ENCODE measurements at regions not wholly inside any gene's neighbourhood (a gene's known extent, or its start where the extent isn't known, plus 50 kb on each side); places are given as distances from the start of the nearest gene placed in this dataset.

- DNase-seq (ENCODE audit: low read depth in 2 of 2): no peak
- TF ChIP-seq CTCF (IDR thresholded peaks at IDR 0.05; ENCODE audit: low read depth, low read length): no peak
Observed at GRCh38 chr18:39607034-39607433, 2041.4 kb upstream of the CELF4 start.

GRCh38 chr18:39604836-39605235 lies 2039.2 kb upstream of the CELF4 start:
- no peak overlapping the region for H3K4me3 ChIP-seq (replicated peaks in 1 of 2; ENCODE audit: low read depth in 2 of 2, low read length in 2 of 2)
- peak; percentile 55 to 59 for DNase-seq (ENCODE audit: low read depth in 2 of 2)
- no peak for TF ChIP-seq CTCF (IDR thresholded peaks at IDR 0.05; ENCODE audit: low read depth, low read length)

More at GRCh38 chr18:39607034-39607433, 2041.4 kb upstream of the CELF4 start:
- H3K4me3 ChIP-seq (replicated peaks in 1 of 2; ENCODE audit: low read depth in 2 of 2, low read length in 2 of 2): no peak overlapping the region

- DNase-seq (ENCODE audit: low read depth in 2 of 2): no peak
- no peak overlapping the region for H3K4me3 ChIP-seq (replicated peaks in 1 of 2; ENCODE audit: low read depth in 2 of 2, low read length in 2 of 2)
Observed at GRCh38 chr18:39602131-39602530, 2036.5 kb upstream of the CELF4 start.

GRCh38 chr18:39600894-39601293 lies 2035.3 kb upstream of the CELF4 start:
- DNase-seq (ENCODE audit: low read depth in 2 of 2): peak in 1 of 2 donors; percentile 56
- TF ChIP-seq CTCF (IDR thresholded peaks at IDR 0.05; ENCODE audit: low read depth, low read length): no peak
- no peak overlapping the region for H3K4me3 ChIP-seq (replicated peaks in 1 of 2; ENCODE audit: low read depth in 2 of 2, low read length in 2 of 2)

More at GRCh38 chr18:39602131-39602530, 2036.5 kb upstream of the CELF4 start:
- TF ChIP-seq CTCF (IDR thresholded peaks at IDR 0.05; ENCODE audit: low read depth, low read length): no peak

GRCh38 chr18:39599251-39599650 lies 2033.7 kb upstream of the CELF4 start:
- no peak overlapping the region for H3K4me3 ChIP-seq (replicated peaks in 1 of 2; ENCODE audit: low read depth in 2 of 2, low read length in 2 of 2)
- TF ChIP-seq CTCF (IDR thresholded peaks at IDR 0.05; ENCODE audit: low read depth, low read length): no peak
- no peak for DNase-seq (ENCODE audit: low read depth in 2 of 2)

- no peak overlapping the region for H3K4me3 ChIP-seq (replicated peaks in 1 of 2; ENCODE audit: low read depth in 2 of 2, low read length in 2 of 2)
- TF ChIP-seq CTCF (IDR thresholded peaks at IDR 0.05; ENCODE audit: low read depth, low read length): no peak
- no peak for DNase-seq (ENCODE audit: low read depth in 2 of 2)
Observed at GRCh38 chr18:39596891-39597290, 2031.3 kb upstream of the CELF4 start.

GRCh38 chr18:39596221-39596620 lies 2030.6 kb upstream of the CELF4 start:
- TF ChIP-seq CTCF (IDR thresholded peaks at IDR 0.05; ENCODE audit: low read depth, low read length): no peak
- no peak overlapping the region for H3K4me3 ChIP-seq (replicated peaks in 1 of 2; ENCODE audit: low read depth in 2 of 2, low read length in 2 of 2)
- DNase-seq (ENCODE audit: low read depth in 2 of 2): no peak
